Fibroblast of the aortic adventitia (primary cell): ENCODE measurements at regions not wholly inside any gene's neighbourhood (a gene's known extent, or its start where the extent isn't known, plus 50 kb on each side); places are given as distances from the start of the nearest gene placed in this dataset.

Source experiments
- DNase-seq: peaks from one replicate; pipeline ENCODE4 v3.0.0-alpha.2; 2010; ENCODE audit warnings: low read depth
- H3K4me3 ChIP-seq: 2 replicates; pipeline ENCODE4 v1.5.1; 2011; ENCODE audit warnings: low read depth, mild to moderate bottlenecking, control low read depth, low read length, moderate library complexity
- TF ChIP-seq, protein P1 (sequence below): IDR thresholded peaks from 2 replicates; pipeline ENCODE4 v1.5.1; 2011; ENCODE audit warnings: mild to moderate bottlenecking, low read length, control low read depth, inconsistent platforms; ENCODE audit not compliant: insufficient read depth

DNA sequence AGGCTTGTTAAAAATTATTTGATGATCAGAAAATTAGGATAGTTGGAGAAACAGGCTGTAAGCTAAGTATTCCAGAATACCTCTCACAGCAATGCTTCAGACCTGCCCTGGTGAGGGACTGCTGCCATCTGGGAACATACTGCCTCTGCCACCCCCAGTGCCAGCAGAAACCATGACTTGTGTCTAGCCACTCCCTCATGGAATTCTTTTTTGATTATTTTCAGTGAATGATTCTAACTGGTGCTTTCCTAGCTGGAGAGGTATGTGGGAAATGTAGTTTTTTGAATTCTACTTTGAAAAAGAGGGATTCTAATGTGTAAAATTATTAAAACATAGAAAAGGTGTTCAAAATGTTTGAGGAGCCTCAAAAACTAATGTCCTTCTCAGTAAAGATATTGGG is 126.3 kb downstream of the HMHB1 start:
- H3K4me3 ChIP-seq, result no peak overlapping the region
- DNase-seq, result no peak
- TF ChIP-seq, protein P1, sequence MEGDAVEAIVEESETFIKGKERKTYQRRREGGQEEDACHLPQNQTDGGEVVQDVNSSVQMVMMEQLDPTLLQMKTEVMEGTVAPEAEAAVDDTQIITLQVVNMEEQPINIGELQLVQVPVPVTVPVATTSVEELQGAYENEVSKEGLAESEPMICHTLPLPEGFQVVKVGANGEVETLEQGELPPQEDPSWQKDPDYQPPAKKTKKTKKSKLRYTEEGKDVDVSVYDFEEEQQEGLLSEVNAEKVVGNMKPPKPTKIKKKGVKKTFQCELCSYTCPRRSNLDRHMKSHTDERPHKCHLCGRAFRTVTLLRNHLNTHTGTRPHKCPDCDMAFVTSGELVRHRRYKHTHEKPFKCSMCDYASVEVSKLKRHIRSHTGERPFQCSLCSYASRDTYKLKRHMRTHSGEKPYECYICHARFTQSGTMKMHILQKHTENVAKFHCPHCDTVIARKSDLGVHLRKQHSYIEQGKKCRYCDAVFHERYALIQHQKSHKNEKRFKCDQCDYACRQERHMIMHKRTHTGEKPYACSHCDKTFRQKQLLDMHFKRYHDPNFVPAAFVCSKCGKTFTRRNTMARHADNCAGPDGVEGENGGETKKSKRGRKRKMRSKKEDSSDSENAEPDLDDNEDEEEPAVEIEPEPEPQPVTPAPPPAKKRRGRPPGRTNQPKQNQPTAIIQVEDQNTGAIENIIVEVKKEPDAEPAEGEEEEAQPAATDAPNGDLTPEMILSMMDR, result no peak

DNA sequence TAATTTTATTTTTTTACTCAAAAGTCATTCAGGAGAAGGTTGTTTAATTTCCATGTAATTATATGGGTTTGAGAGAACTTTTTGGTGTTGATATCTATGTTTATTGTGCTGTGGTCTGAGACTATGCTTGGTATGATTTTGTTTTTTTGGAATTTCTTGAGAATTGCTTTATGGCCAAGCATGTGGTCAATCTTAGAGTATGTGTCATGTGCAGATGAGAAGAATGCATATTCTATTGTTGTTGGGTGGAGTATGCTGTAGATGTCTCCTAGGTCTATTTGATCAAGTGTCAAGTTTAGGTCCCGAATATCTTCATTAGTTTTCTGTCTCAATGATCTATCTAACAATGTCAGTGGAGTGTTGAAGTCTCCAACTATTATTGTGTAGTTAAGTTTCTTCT is 134.9 kb downstream of the HMHB1 start:
- H3K4me3 ChIP-seq, result no peak overlapping the region
- TF ChIP-seq, protein P1, result no peak
- peak; percentile 33 for DNase-seq

DNA sequence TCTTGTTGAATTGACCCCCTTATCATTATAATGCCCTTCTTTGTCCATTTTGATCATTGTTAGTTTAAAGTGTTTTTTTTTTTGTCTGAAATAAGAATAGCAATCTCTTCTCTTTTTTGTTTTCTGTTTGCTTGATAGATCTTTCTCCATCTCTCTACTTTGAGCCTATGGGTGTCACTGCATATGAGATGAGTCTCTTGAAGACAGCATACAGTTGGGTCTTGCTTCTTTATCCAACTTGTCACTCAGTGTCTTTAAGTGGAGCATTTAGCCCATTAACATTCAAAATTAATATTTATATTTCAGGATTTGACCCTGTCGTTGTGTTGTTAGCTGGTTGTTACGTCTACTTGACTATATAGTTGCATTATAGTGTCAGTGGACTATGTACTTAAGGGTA is 135.4 kb downstream of the HMHB1 start:
- H3K4me3 ChIP-seq, result no peak overlapping the region
- TF ChIP-seq, protein P1, result no peak
- DNase-seq, result no peak

DNA sequence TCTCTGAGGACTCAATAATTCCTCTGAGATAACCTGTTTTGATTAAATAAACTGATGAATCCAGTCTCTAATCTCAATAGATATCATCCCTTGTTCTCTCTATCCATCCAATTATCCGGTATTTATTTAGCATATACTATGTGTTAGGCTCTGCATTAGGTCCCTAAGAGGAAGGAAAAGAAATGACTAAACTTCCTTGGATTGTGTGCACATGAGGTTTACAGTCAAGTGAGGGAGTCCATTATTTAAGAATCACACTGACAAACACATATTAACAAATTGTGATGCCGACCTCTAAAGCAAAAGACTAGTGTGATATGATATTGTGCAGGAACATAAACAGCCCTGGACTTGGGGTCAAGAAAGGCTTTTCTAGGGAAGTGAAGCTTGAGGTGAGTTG is 140.8 kb downstream of the HMHB1 start:
- H3K4me3 ChIP-seq, result no peak overlapping the region
- TF ChIP-seq, protein P1, result no peak
- no peak for DNase-seq

DNA sequence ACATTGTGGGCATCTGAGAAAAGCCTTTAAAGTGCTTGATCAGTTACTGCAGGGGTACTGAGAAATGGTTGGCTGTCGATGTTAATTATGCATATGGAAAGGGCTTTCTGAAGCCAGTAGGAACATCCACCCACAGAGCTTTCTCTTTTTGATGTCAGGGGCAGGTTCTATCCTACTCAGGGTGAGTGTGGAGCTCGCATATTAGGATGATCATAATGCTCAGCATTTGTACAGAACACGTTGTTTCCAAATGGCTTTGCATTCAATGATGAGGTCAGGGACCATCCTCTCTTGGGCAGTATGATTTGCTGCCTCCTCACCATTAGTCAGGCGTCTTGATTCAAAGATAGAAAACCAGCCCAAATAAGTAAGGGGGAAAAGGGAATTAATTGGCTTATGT is 141.9 kb downstream of the HMHB1 start:
- no peak for DNase-seq
- TF ChIP-seq, protein P1, result no peak
- H3K4me3 ChIP-seq, result no peak overlapping the region

DNA sequence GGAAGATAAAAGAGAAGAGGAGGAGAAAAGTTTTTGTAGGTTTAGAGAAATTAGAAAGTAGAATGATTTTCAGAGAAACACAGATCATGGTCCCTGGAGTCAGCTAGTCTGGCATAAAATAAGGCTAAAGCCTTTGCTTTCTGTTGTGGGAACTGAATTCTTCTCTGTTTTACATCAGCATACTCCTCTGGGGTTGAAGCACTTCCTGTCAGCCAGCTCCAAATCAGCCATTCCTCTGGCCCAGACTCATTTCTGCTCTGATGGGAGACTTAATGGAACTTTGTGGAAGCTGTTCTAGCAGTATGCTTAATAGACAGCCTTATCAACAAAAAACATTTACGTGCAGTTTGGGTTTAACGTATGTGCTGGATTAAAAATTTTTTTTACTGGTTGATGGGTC is 143.2 kb downstream of the HMHB1 start:
- no peak overlapping the region for H3K4me3 ChIP-seq
- TF ChIP-seq, protein P1, result no peak
- peak; percentile 84 for DNase-seq

DNA sequence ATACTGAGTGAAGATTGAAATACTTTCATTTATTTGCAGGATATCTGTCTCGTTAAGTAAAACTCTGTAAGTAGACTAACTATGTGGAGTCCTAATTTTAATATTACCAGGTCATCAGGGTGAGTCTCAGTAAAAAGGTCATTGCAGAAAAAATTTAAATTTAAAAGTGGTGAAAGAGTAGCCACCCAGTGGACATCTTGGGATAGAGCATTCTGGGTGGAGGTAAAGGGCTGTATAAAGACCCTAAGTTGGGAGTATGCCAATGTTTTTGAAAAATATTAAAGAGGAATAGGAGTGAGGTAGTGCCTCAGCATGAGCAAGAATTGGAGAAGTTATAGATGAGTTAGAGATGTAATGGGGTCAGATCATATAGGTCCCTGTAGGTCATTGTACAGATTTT is 145.5 kb downstream of the HMHB1 start:
- DNase-seq, result no peak
- H3K4me3 ChIP-seq, result no peak overlapping the region
- TF ChIP-seq, protein P1, result peak; percentile 49
